HepG2 (cell line): ENCODE measurements at regions not wholly inside any gene's neighbourhood (a gene's known extent, or its start where the extent isn't known, plus 50 kb on each side); places are given as distances from the start of the nearest gene placed in this dataset.

Experiments
- ATAC-seq: fragments of 200-7000 bp; cut with Tn5 transposase; 3 replicates; pipeline ENCODE4 v1.9.1; 2020; ENCODE audit warnings: mild to moderate bottlenecking, moderate library complexity
- BruUV-seq: library from RNA; stranded (reverse); fragments of 400-500 nt; replicated peaks from 2 replicates; lab custom pipeline; 2021; lab: Mats Ljungman, UMichigan
- CTCF ChIA-PET: fragments of 300-600 bp; formaldehyde crosslinking; extraction: SDS; loops from one replicate; lab custom pipeline; 2021; ENCODE audit warnings: low total read pairs, inconsistent platforms, low intra/inter-chr PET ratio; lab: Yijun Ruan, JAX
- POLR2A ChIA-PET: fragments of 350-600 bp; sonication (Branson Sonifier 250); formaldehyde crosslinking; loops from one replicate; lab custom pipeline; 2020; ENCODE audit warnings: antibody characterized with exemption, inconsistent platforms; lab: Yijun Ruan, JAX
- DNase-seq: peaks from one replicate; pipeline ENCODE4 v3.0.0-alpha.2; 2015; ENCODE audit warnings: low spot score
- FAIRE-seq: peaks from 3 replicates; lab custom pipeline; 2011; peaks lifted over from hg19 to GRCh38; lab: Jason Lieb, UNC
- H2AFZ ChIP-seq: one replicate; pipeline ENCODE4 v1.6.1; 2011; ENCODE audit warnings: low read length, inconsistent platforms
- H3K27ac ChIP-seq: fragments of 300-600 bp; 3 replicates; pipeline ENCODE4 v1.8.0; 2011; ENCODE audit warnings: mixed run types, mild to moderate bottlenecking, mixed read lengths, low read length, inconsistent platforms; ENCODE audit not compliant: insufficient read depth; ENCODE audit errors: extremely low read length
- H3K27me3 ChIP-seq, 2 experiments: fragments of 200-600 bp in 1 of 2; 2 replicates in 1 of 2; 3 replicates in 1 of 2; pipeline versions ENCODE4 v1.6.0 to v1.8.0; 2011; ENCODE audit warnings: low read length in 2 of 2, mild to moderate bottlenecking in 2 of 2, moderate library complexity in 2 of 2, inconsistent platforms in 1 of 2; ENCODE audit not compliant: insufficient read depth in 2 of 2, control insufficient read depth in 1 of 2
- H3K36me3 ChIP-seq, 2 experiments: fragments of 200-600 bp in 1 of 2; replicated peaks in 1 of 2; 2 replicates in 1 of 2; 3 replicates in 1 of 2; pipeline versions ENCODE4 v1.5.1 to v1.8.0; 2011; ENCODE audit warnings: low read length in 2 of 2, inconsistent platforms in 1 of 2; ENCODE audit not compliant: insufficient read depth in 2 of 2, control insufficient read depth in 1 of 2
- H3K4me1 ChIP-seq: 2 replicates; pipeline ENCODE4 v1.5.1; 2012; ENCODE audit warnings: low read length, inconsistent platforms; ENCODE audit not compliant: insufficient read depth
- H3K4me2 ChIP-seq: 2 replicates; pipeline ENCODE4 v1.6.0; 2011; ENCODE audit warnings: low read depth, low read length, inconsistent platforms
- H3K4me3 ChIP-seq, 3 experiments: fragments of 200-600 bp in 1 of 3; sonication (generic), shearing (Covaris generic) in 1 of 3; replicated peaks in 1 of 3; 2 replicates each; pipeline ENCODE4 v1.5.1; 2011 to 2016; ENCODE audit warnings: low read length in 3 of 3, inconsistent platforms in 2 of 3, low read depth in 2 of 3, mild to moderate bottlenecking in 2 of 3, control low read depth in 1 of 3, mixed read lengths in 1 of 3; ENCODE audit not compliant: insufficient read depth in 1 of 3
- H3K79me2 ChIP-seq: one replicate; pipeline ENCODE4 v1.6.1; 2011; ENCODE audit warnings: low read length, inconsistent platforms; ENCODE audit not compliant: insufficient read depth
- H3K9ac ChIP-seq: 2 replicates; pipeline ENCODE4 v1.6.0; 2011; ENCODE audit warnings: mild to moderate bottlenecking, low read depth, low read length, inconsistent platforms; ENCODE audit not compliant: insufficient read depth
- H3K9me3 ChIP-seq: 2 replicates; pipeline ENCODE4 v1.5.1; 2012; ENCODE audit warnings: mild to moderate bottlenecking, low read length
- H4K20me1 ChIP-seq: 2 replicates; pipeline ENCODE4 v1.6.0; 2011; ENCODE audit warnings: inconsistent platforms, mild to moderate bottlenecking, low read length, moderate library complexity; ENCODE audit not compliant: insufficient read depth
- HCFC1 ChIP-seq: fragments of 150-350 bp; IDR thresholded peaks from 2 replicates; pipeline ENCODE4 v1.6.1; 2014; ENCODE audit warnings: low read depth, low read length
- HMG20A ChIP-seq: IDR thresholded peaks from 2 replicates; pipeline ENCODE4 v1.6.1; 2016; ENCODE audit warnings: borderline replicate concordance
- KDM5B ChIP-seq: sonication (generic); formaldehyde crosslinking; IDR thresholded peaks from 2 replicates; pipeline ENCODE4 v1.4.0; 2020; ENCODE audit warnings: missing genetic modification reagents, mild to moderate bottlenecking, borderline replicate concordance
- KLF16 ChIP-seq, 2 experiments: sonication (generic) in 1 of 2; formaldehyde crosslinking in 1 of 2; IDR thresholded peaks; 2 replicates each; pipeline versions ENCODE4 v1.6.1 to v1.8.0; 2016 to 2023; ENCODE audit warnings: missing genetic modification reagents in 2 of 2, missing compliant biosample characterization in 1 of 2
- MXI1 ChIP-seq: IDR thresholded peaks from 3 replicates; pipeline ENCODE4 v1.6.1; 2012; ENCODE audit warnings: low read depth, low read length, inconsistent platforms, borderline replicate concordance
- NR3C1 ChIP-seq: sonication (generic); formaldehyde crosslinking; IDR thresholded peaks from 2 replicates; pipeline ENCODE4 v1.4.0; 2020; ENCODE audit warnings: missing genetic modification reagents
- ZBTB20 ChIP-seq: sonication (generic); formaldehyde crosslinking; IDR thresholded peaks from 2 replicates; pipeline ENCODE4 v1.8.1; 2023; ENCODE audit warnings: missing genetic modification reagents, low read depth, mild to moderate bottlenecking, borderline replicate concordance
- ZIK1 ChIP-seq: sonication (generic); formaldehyde crosslinking; IDR thresholded peaks from 2 replicates; pipeline ENCODE4 v1.5.0; 2020; ENCODE audit warnings: mild to moderate bottlenecking, low read depth, missing genetic modification reagents, borderline replicate concordance
- WGBS: methylation state at CpG from one replicate; pipeline ENCODE4 v1.1.6; 2017; ENCODE audit warnings: low lambda C conversion rate; 5-methylcytosine and 5-hydroxymethylcytosine counted together
- in situ Hi-C: cut with HindIII; loops from 2 replicates; pipeline ENCODE4 v1.10.0; 2017; ENCODE audit warnings: low pct_unique_long_range_greater_than_20kb; ENCODE audit not compliant: extremely low pct_ligation_motif_present
- intact Hi-C: fragments of 100-400 bp; cut with micrococcal nuclease; formaldehyde crosslinking; loops from one replicate; pipeline ENCODE4 v1.10.0; 2022; ENCODE audit not compliant: unreplicated experiment
- TF ChIP-seq, protein P1 (sequence below): sonication (generic); formaldehyde crosslinking; IDR thresholded peaks from 2 replicates; pipeline ENCODE4 v1.5.1; 2020; ENCODE audit warnings: mild to moderate bottlenecking, moderate library complexity, missing genetic modification reagents
- TF ChIP-seq, protein P2 (sequence below): sonication (generic); formaldehyde crosslinking; IDR thresholded peaks from 2 replicates; pipeline ENCODE4 v1.5.1; 2020; ENCODE audit warnings: missing genetic modification reagents, mild to moderate bottlenecking, borderline replicate concordance

DNA sequence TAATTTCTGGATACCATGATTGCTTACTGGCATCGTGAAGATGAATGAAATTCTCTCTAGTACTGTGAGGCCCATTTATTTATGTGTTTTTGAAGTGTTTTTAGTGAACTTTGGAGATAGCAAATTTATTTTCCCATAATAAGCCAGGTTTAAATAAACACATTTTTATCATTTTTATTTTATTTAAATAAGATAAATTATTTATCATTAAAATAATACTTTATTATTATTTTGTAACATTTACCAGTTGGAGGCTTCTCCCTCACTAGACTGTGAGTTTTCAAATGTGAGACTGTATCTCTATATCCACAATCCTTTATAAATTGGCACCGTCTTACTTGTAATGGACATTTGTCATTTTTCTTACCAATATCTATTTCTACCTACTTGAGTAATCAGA, 351.7 kb downstream of the METTL15 start:
- BruUV-seq, result no TSS peak
- Histone ChIP-seq H3K27ac (no peak overlapping the region), H3K9me3 (no peaks in the 10 kb centered on the region), H2AFZ (no peak overlapping the region), H3K27me3 (no peaks in the 10 kb centered on the region), H3K4me2 (no peak overlapping the region)
- intact Hi-C loops, result no loop called here
- FAIRE-seq, result no peak
- CTCF ChIA-PET, result no interaction called here
- 58% methylated on average over 2 of the region's 2 CpGs for WGBS
- POLR2A ChIA-PET, result no interaction called here
- TF ChIP-seq HCFC1, result no peak
- TF ChIP-seq ZIK1, result no peak
- TF ChIP-seq, protein P1, sequence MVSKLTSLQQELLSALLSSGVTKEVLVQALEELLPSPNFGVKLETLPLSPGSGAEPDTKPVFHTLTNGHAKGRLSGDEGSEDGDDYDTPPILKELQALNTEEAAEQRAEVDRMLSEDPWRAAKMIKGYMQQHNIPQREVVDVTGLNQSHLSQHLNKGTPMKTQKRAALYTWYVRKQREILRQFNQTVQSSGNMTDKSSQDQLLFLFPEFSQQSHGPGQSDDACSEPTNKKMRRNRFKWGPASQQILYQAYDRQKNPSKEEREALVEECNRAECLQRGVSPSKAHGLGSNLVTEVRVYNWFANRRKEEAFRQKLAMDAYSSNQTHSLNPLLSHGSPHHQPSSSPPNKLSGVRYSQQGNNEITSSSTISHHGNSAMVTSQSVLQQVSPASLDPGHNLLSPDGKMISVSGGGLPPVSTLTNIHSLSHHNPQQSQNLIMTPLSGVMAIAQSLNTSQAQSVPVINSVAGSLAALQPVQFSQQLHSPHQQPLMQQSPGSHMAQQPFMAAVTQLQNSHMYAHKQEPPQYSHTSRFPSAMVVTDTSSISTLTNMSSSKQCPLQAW (CRISPR knock-in tag), result no peak
- no peak for TF ChIP-seq NR3C1 (CRISPR knock-in tag)
- TF ChIP-seq, all 625 proteins: peak for 0
- in situ Hi-C loops, result no loop called here
- no peaks in the 10 kb centered on the region for H3K79me2 ChIP-seq
- H3K4me3 ChIP-seq, result no peak overlapping the region
- no peaks in the 10 kb centered on the region for H4K20me1 ChIP-seq
- no peaks in the 10 kb centered on the region for H3K36me3 ChIP-seq
- no peak for DNase-seq
- H3K4me1 ChIP-seq, result no peaks in the 10 kb centered on the region
- no peak for ATAC-seq
- no peak overlapping the region for H3K9ac ChIP-seq

DNA sequence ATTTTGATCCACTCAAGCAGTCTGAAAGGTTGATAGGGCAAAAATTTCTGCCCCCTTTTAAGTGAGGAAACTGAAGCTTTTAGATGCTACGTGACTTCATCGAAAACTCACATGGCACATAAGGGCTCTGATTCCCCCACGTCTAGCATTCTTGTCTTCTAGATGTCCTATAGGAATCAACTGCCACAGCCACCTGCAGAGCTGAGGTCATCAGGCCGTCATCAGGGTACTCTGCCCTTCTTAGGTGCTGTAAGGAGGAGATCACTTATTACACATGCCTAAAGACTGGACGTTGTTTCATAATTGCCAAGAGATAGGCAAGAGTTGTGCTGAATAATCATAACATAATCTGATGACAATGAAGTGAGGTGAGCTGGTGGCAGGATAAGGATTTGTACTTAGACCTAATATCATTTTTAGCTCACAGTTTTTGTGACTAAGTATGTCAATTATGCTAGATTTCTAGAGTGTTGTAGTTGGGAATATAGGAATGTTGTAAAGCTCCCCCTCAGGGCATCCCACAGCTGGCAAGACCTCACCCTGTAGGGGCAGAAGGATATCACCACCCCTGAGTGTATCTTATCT, 349.4 kb downstream of the METTL15 start:
- 65% methylated on average over 5 of the region's 5 CpGs for WGBS
- ATAC-seq, result no peak
- Histone ChIP-seq H3K79me2 (no peaks in the 10 kb centered on the region), H4K20me1 (no peaks in the 10 kb centered on the region), H3K4me1 (no peaks in the 10 kb centered on the region), H3K9me3 (no peaks in the 10 kb centered on the region), H3K36me3 (no peaks in the 10 kb centered on the region), H3K9ac (no peak overlapping the region), H3K4me2 (no peak overlapping the region), H3K27ac (no peak overlapping the region), H3K4me3 (no peak overlapping the region), H2AFZ (no peak overlapping the region), H3K27me3 (no peaks in the 10 kb centered on the region)
- intact Hi-C loops, result no loop called here
- DNase-seq, result no peak
- no peak for FAIRE-seq
- ChIA-PET POLR2A (no interaction called here), CTCF (no interaction called here)
- no TSS peak for BruUV-seq
- in situ Hi-C loops, result no loop called here
- TF ChIP-seq HMG20A (CRISPR knock-in tag), result no peak
- no peak for TF ChIP-seq ZBTB20 (CRISPR knock-in tag)
- TF ChIP-seq KLF16 (CRISPR knock-in tag; IDR thresholded peaks at IDR 0.05), result no peak
- TF ChIP-seq MXI1, result no peak
- TF ChIP-seq, protein P2, sequence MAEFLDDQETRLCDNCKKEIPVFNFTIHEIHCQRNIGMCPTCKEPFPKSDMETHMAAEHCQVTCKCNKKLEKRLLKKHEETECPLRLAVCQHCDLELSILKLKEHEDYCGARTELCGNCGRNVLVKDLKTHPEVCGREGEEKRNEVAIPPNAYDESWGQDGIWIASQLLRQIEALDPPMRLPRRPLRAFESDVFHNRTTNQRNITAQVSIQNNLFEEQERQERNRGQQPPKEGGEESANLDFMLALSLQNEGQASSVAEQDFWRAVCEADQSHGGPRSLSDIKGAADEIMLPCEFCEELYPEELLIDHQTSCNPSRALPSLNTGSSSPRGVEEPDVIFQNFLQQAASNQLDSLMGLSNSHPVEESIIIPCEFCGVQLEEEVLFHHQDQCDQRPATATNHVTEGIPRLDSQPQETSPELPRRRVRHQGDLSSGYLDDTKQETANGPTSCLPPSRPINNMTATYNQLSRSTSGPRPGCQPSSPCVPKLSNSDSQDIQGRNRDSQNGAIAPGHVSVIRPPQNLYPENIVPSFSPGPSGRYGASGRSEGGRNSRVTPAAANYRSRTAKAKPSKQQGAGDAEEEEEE (CRISPR knock-in tag), result no peak
- no peak for TF ChIP-seq KDM5B (CRISPR knock-in tag)
